HCT116 (cell line): ENCODE measurements at regions not wholly inside any gene's neighbourhood (a gene's known extent, or its start where the extent isn't known, plus 50 kb on each side); places are given as distances from the start of the nearest gene placed in this dataset.

Source experiments
- ATAC-seq: fragments of 200-7000 bp; cut with Tn5 transposase; 2 replicates; pipeline ENCODE4 v1.9.1; 2020; ENCODE audit warnings: mild to moderate bottlenecking, moderate library complexity
- BruUV-seq: library from RNA; stranded (reverse); fragments of 400-500 nt; replicated peaks from 2 replicates; lab custom pipeline; 2021; lab: Mats Ljungman, UMichigan
- CTCF ChIA-PET: fragments of 300-600 bp; sonication (Branson Sonifier 250); formaldehyde crosslinking; loops from one replicate; lab custom pipeline; 2021; ENCODE audit warnings: antibody characterized with exemption; lab: Charles Lee
- POLR2A ChIA-PET: fragments of 300-600, 350-600 bp; sonication (Branson Sonifier 250); formaldehyde crosslinking; loops from one replicate; lab custom pipeline; 2021; ENCODE audit warnings: antibody characterized with exemption; lab: Charles Lee
- RAD21 ChIA-PET, 2 experiments: fragments of 300-600 bp; sonication (Branson Sonifier 250); formaldehyde crosslinking; loops; one replicate each; lab custom pipeline; 2023; ENCODE audit warnings: low total read pairs in 2 of 2; ENCODE audit not compliant: uncharacterized antibody in 2 of 2, unreplicated experiment in 2 of 2, low non-redundant PET in 1 of 2; lab: Charles Lee
- DNase-seq: peaks from one replicate; pipeline ENCODE4 v3.0.0-alpha.2; 2010; ENCODE audit warnings: low read depth, low spot score
- H2AFZ ChIP-seq: fragments of 200-600 bp; shearing (Covaris generic), sonication (generic); 2 replicates; pipeline ENCODE4 v1.6.1; 2017; ENCODE audit warnings: low read depth, mixed run types, mixed read lengths, antibody characterized with exemption, low read length; ENCODE audit not compliant: poor library complexity, severe bottlenecking
- H3K27ac ChIP-seq: 2 replicates; pipeline ENCODE4 v1.5.1; 2012; ENCODE audit warnings: low read depth, low read length
- H3K27me3 ChIP-seq: fragments of 200-600 bp; sonication (generic); 2 replicates; pipeline ENCODE4 v1.6.1; 2016; ENCODE audit warnings: mixed run types, low read length, mixed read lengths; ENCODE audit not compliant: insufficient read depth
- H3K36me3 ChIP-seq, 2 experiments: fragments of 200-500 bp in 1 of 2; fragments of 200-600 bp in 1 of 2; sonication (Bioruptor generic) in 1 of 2; sonication (generic) in 1 of 2; 2 replicates each; pipeline versions ENCODE4 v1.5.1 to v1.6.1; 2014 to 2016; ENCODE audit warnings: low read length in 2 of 2, inconsistent platforms in 1 of 2, mixed read lengths in 1 of 2, mixed run types in 1 of 2; ENCODE audit not compliant: insufficient read depth in 2 of 2, control insufficient read depth in 1 of 2
- H3K4me1 ChIP-seq, 2 experiments: fragments of 200-600 bp in 1 of 2; sonication (generic) in 1 of 2; 2 replicates each; pipeline versions ENCODE4 v1.5.1 to v1.6.1; 2012 to 2017; ENCODE audit warnings: low read length in 2 of 2, inconsistent platforms in 1 of 2, mild to moderate bottlenecking in 1 of 2, mixed read lengths in 1 of 2, mixed run types in 1 of 2, moderate library complexity in 1 of 2; ENCODE audit not compliant: insufficient read depth in 2 of 2, control insufficient read depth in 1 of 2
- H3K4me2 ChIP-seq: fragments of 200-600 bp; sonication (generic); 2 replicates; pipeline ENCODE4 v1.6.1; 2017; ENCODE audit warnings: mixed run types, low read length, mixed read lengths
- H3K4me3 ChIP-seq, 2 experiments: fragments of 200-600 bp in 1 of 2; sonication (generic) in 1 of 2; replicated peaks in 1 of 2; 2 replicates each; pipeline ENCODE4 v1.5.1; 2011 to 2016; ENCODE audit warnings: low read length in 2 of 2, control low read depth in 1 of 2, low read depth in 1 of 2, mild to moderate bottlenecking in 1 of 2, mixed read lengths in 1 of 2, mixed run types in 1 of 2
- H3K79me2 ChIP-seq: fragments of 200-600 bp; sonication (generic); 2 replicates; pipeline ENCODE4 v1.6.1; 2017; ENCODE audit warnings: mild to moderate bottlenecking, mixed run types, low read length, moderate library complexity, mixed read lengths; ENCODE audit not compliant: insufficient read depth
- H3K9ac ChIP-seq: fragments of 200-600 bp; sonication (generic); 2 replicates; pipeline ENCODE4 v1.6.1; 2016; ENCODE audit warnings: low read length, mixed read lengths
- H3K9me2 ChIP-seq: fragments of 200-600 bp; sonication (generic), shearing (Covaris generic); 2 replicates; pipeline ENCODE4 v1.6.1; 2017; ENCODE audit warnings: mixed run types, mild to moderate bottlenecking, moderate library complexity; ENCODE audit not compliant: insufficient read depth
- H3K9me3 ChIP-seq, 2 experiments: fragments of 200-500 bp in 1 of 2; fragments of 200-600 bp in 1 of 2; sonication (Bioruptor generic) in 1 of 2; sonication (generic) in 1 of 2; 2 replicates each; pipeline ENCODE4 v1.6.1; 2014 to 2017; ENCODE audit warnings: low read length in 2 of 2, mixed read lengths in 2 of 2, inconsistent platforms in 1 of 2, low read depth in 1 of 2, mild to moderate bottlenecking in 1 of 2, mixed run types in 1 of 2, moderate library complexity in 1 of 2; ENCODE audit not compliant: control insufficient read depth in 1 of 2, insufficient read depth in 1 of 2
- H4K20me1 ChIP-seq: fragments of 200-600 bp; sonication (generic), shearing (Covaris generic); 2 replicates; pipeline ENCODE4 v1.6.1; 2017; ENCODE audit warnings: mixed run types, mild to moderate bottlenecking, moderate library complexity; ENCODE audit not compliant: insufficient read depth
- CEBPB ChIP-seq: IDR thresholded peaks from 2 replicates; pipeline ENCODE4 v1.6.1; 2012; ENCODE audit warnings: low read depth
- CTCF ChIP-seq, 3 experiments: fragments of 200-600 bp in 1 of 3; sonication (generic) in 1 of 3; IDR thresholded peaks in 2 of 3; conservative IDR thresholded peaks in 1 of 3; 2 replicates each; pipeline ENCODE4 v1.5.1; 2012 to 2017; ENCODE audit warnings: low read depth in 2 of 3, low read length in 2 of 3, antibody characterized with exemption in 1 of 3, borderline replicate concordance in 1 of 3, control low read depth in 1 of 3, mild to moderate bottlenecking in 1 of 3, mixed read lengths in 1 of 3, mixed run types in 1 of 3, moderate library complexity in 1 of 3; ENCODE audit not compliant: insufficient read depth in 1 of 3
- EZH2phosphoT487 ChIP-seq: fragments of 200-600 bp; IDR thresholded peaks from 2 replicates; pipeline ENCODE4 v1.6.1; 2018; ENCODE audit warnings: antibody characterized with exemption, borderline replicate concordance
- FOSL1 ChIP-seq: IDR thresholded peaks from 2 replicates; pipeline ENCODE4 v1.6.1; 2012; ENCODE audit warnings: low read depth
- JUND ChIP-seq: IDR thresholded peaks from 2 replicates; pipeline ENCODE4 v1.6.1; 2012
- POLR2A ChIP-seq: IDR thresholded peaks from 2 replicates; pipeline ENCODE4 v1.7.0; 2011; ENCODE audit warnings: borderline replicate concordance; ENCODE audit not compliant: insufficient read depth, insufficient read length; ENCODE audit errors: extremely low read depth
- POLR2AphosphoS5 ChIP-seq: IDR thresholded peaks from 2 replicates; pipeline ENCODE4 v1.6.1; 2011; ENCODE audit warnings: mild to moderate bottlenecking, low read depth, low read length, moderate library complexity
- RAD21 ChIP-seq: IDR thresholded peaks from 2 replicates; pipeline ENCODE4 v1.6.1; 2012; ENCODE audit warnings: low read depth, mild to moderate bottlenecking
- SP1 ChIP-seq: IDR thresholded peaks from 2 replicates; pipeline ENCODE4 v1.6.1; 2012; ENCODE audit warnings: low read depth
- SRF ChIP-seq: IDR thresholded peaks from 2 replicates; pipeline ENCODE4 v1.6.1; 2012; ENCODE audit warnings: low read depth
- TCF7L2 ChIP-seq: IDR thresholded peaks from 2 replicates; pipeline ENCODE4 v1.7.0; 2011; ENCODE audit warnings: borderline replicate concordance, inconsistent platforms; ENCODE audit not compliant: insufficient read depth, insufficient read length; ENCODE audit errors: extremely low read depth
- ZFX ChIP-seq: fragments of 450-650 bp; IDR thresholded peaks from 2 replicates; pipeline ENCODE4 v1.6.1; 2017
- ZNF274 ChIP-seq: fragments of 200-500 bp; sonication (Bioruptor generic); IDR thresholded peaks from 2 replicates; pipeline ENCODE4 v1.6.1; 2014; ENCODE audit warnings: mild to moderate bottlenecking, low read depth, low read length, inconsistent platforms
- intact Hi-C: fragments of 100-400 bp; cut with micrococcal nuclease; formaldehyde crosslinking; loops from 2 replicates; pipeline ENCODE4 v1.10.0; 2022

- no peaks in the 10 kb centered on the region for H3K9me2 ChIP-seq
- H3K27ac ChIP-seq = no peak overlapping the region
- no peaks in the 10 kb centered on the region for H3K79me2 ChIP-seq
- no peaks in the 10 kb centered on the region for H3K9me3 ChIP-seq
- H3K4me3 ChIP-seq = no peak overlapping the region
- CTCF ChIA-PET = no interaction called here
- RAD21 ChIA-PET = no interaction called here
- H2AFZ ChIP-seq = no peak overlapping the region
- ATAC-seq (no peak), DNase-seq (peak; percentile 46)
- H3K4me1 ChIP-seq = no peaks in the 10 kb centered on the region
- H3K36me3 ChIP-seq = no peaks in the 10 kb centered on the region
- no peaks in the 10 kb centered on the region for H4K20me1 ChIP-seq
- intact Hi-C loops = no loop called here
- no peaks in the 10 kb centered on the region for H3K27me3 ChIP-seq
- no peak overlapping the region for H3K4me2 ChIP-seq
- POLR2A ChIA-PET = no interaction called here
- no peak overlapping the region for H3K9ac ChIP-seq
- no TSS peak for BruUV-seq
- no peak for TF ChIP-seq CTCF (IDR thresholded peaks at IDR 0.05 in 2 of 3, conservative IDR thresholded peaks at IDR 0.05 in 1 of 3; ENCODE audit: borderline replicate concordance in 1 of 3, insufficient read depth in 1 of 3, low read depth in 2 of 3, low read length in 2 of 3)
- no peak for TF ChIP-seq EZH2phosphoT487
- no peak for TF ChIP-seq SRF
- peak; percentile 84 for TF ChIP-seq CEBPB
- TF ChIP-seq POLR2AphosphoS5 = 0 out of 2 replicates have a peak, but pooled peaks have one; percentile 19
- no peak for TF ChIP-seq POLR2A
- TF ChIP-seq ZFX = no peak
- TF ChIP-seq RAD21 = no peak
- TF ChIP-seq TCF7L2 = no peak
- TF ChIP-seq FOSL1 = peak; percentile 40
- TF ChIP-seq ZNF274 = no peak
- TF ChIP-seq SP1 = 0 out of 2 replicates have a peak, but pooled peaks have one; percentile 18
- TF ChIP-seq JUND = peak; percentile 48; the same call in 1 of the 2 replicates
Observed at GRCh38 chr9:26779062-26779461, 113.5 kb downstream of the CAAP1 start.
